ENCODE measurements at regions not wholly inside any gene's neighbourhood (a gene's known extent, or its start where the extent isn't known, plus 50 kb on each side); places are given as distances from the start of the nearest gene placed in this dataset.

GRCh38 chr18:24595561-24596031 is 135.2 kb downstream of the HRH4 start:
- no peak for TF ChIP-seq CTCF (IDR thresholded peaks at IDR 0.05; ENCODE audit: insufficient read depth, low read length, poor library complexity, severe bottlenecking)
- no peak for TF ChIP-seq EZH2phosphoT487 (conservative IDR thresholded peaks at IDR 0.05; ENCODE audit: low read length)
